AG09309 (cell line): ENCODE measurements at regions not wholly inside any gene's neighbourhood (a gene's known extent, or its start where the extent isn't known, plus 50 kb on each side); places are given as distances from the start of the nearest gene placed in this dataset.

Source experiments
- DNase-seq: peaks from one replicate; pipeline ENCODE4 v3.0.0-alpha.2; 2010; ENCODE audit warnings: low read depth
- H3K4me3 ChIP-seq: 2 replicates; pipeline ENCODE4 v1.5.1; 2011; ENCODE audit warnings: mild to moderate bottlenecking, low read depth, low read length, moderate library complexity; ENCODE audit not compliant: control insufficient read depth
- TF ChIP-seq, protein P1 (sequence below): IDR thresholded peaks from 2 replicates; pipeline ENCODE4 v1.5.1; 2011; ENCODE audit warnings: mild to moderate bottlenecking, low read depth, low read length, inconsistent platforms; ENCODE audit not compliant: insufficient read depth, control insufficient read depth; ENCODE audit errors: missing control alignments

DNA sequence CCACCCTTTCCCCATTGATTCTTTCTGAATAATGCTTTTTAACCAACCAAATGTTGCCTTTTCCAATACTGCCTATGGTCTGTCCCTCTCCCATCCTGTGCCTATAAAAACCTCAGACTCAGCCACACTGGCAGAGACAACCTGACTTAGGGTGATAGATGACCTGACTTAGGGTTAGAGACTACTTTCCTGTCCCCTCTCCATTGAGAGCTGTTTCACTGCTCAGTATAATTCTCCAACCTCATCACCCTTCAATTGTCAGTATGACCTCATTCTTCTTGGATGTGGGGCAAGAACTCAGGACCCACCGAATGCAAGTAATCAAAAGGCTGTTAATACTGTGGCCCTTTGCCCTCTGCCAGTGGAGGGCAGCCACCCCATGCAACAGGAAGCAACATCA lies 182.3 kb upstream of the STK17B start:
- TF ChIP-seq, protein P1, sequence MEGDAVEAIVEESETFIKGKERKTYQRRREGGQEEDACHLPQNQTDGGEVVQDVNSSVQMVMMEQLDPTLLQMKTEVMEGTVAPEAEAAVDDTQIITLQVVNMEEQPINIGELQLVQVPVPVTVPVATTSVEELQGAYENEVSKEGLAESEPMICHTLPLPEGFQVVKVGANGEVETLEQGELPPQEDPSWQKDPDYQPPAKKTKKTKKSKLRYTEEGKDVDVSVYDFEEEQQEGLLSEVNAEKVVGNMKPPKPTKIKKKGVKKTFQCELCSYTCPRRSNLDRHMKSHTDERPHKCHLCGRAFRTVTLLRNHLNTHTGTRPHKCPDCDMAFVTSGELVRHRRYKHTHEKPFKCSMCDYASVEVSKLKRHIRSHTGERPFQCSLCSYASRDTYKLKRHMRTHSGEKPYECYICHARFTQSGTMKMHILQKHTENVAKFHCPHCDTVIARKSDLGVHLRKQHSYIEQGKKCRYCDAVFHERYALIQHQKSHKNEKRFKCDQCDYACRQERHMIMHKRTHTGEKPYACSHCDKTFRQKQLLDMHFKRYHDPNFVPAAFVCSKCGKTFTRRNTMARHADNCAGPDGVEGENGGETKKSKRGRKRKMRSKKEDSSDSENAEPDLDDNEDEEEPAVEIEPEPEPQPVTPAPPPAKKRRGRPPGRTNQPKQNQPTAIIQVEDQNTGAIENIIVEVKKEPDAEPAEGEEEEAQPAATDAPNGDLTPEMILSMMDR = no peak

DNA sequence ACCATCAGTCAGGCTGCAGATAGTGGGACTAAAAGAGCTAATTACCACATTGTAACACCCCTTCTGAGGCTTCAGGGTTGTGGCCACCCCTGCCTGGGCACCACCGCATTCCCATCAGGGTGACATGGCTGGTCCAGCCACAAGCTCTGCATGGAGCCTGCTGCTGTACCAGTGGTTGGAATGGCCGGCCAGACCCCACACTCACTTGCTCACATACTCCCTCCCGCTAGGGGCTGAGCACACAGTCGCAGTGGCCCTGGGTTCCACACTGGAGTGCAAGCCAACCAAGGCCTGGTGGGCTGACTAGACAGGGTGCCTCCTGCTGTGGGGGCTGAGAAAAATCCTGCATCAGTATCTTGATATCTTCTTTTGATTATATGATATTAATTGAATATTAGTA lies 182.8 kb upstream of the STK17B start:
- TF ChIP-seq, protein P1 = no peak
- DNase-seq = no peak
- H3K4me3 ChIP-seq = no peak overlapping the region

More for the DNA sequence above, 182.3 kb upstream of the STK17B start:
- no peak for DNase-seq
- H3K4me3 ChIP-seq = no peak overlapping the region

DNA sequence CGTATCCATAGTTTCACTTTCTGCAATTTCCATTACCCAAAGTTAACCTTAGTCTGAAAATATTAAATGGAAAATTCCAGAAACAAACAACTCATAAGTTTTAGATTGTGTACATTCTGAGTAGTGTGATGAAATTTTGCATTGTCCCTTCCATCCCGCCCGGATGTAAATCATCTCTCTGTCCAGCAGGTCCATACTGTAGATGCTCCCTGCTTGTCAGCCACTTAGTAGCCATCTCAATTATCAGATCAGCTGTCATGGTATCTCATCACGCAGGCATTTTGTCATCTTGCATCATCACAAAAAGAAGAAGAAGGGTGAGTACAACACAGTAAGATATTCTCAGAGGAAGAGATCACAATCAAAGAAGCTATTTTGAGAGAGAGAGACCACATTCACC lies 185.0 kb upstream of the STK17B start:
- DNase-seq = no peak
- no peak overlapping the region for H3K4me3 ChIP-seq
- TF ChIP-seq, protein P1 = no peak

DNA sequence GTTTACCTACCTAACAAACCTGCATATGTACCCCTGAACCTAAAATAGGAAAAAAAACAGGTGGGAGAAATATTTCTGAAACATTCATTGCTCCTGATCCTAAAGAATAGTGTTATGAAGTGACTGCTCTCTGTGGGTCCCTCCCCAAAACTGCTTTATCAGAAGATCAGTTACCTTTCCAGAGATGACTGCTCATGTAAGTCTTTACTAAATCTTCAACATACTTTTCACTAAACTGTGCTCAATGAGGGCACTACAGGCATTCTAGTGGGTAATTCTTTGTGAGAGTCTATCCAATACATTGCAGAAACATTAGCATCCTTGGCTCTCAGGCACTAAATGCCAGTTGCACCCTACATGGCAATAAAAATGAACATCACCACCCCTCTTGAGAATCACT lies 189.3 kb upstream of the STK17B start:
- TF ChIP-seq, protein P1 = no peak
- no peak overlapping the region for H3K4me3 ChIP-seq
- DNase-seq = no peak

DNA sequence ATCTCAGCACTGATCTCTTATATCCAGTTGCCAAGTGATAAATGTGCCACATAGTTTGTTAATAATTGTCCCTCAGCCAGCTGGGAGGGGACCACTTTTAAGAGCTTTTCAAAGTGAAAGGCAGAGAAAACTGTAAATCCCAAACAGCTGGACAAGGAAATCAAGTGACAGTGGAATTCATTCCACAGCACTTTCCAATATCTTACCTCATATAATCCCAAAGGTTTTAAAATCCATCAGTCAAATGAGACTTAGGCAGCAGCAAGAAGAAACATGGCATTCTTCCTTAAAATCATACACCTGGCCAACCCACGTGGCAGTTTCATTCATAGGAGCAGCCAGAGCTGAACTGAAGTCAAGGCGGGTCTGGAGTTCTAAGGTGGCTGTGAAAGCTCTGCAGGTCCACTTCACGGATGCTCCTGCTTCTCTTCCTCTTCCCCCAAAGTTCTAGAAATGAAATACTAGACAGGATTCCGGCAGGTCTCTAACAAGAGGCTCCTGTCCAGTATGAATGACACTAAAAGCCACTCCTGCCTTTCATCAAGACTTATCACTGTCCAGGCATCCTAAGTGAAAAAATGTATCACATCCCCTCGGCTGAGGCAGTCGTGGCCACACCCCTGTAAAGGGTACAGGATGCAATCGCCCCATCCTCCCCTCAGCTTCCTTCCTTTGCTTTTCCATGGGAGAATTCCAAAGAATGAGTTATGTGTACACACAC lies 190.4 kb upstream of the STK17B start:
- no peak overlapping the region for H3K4me3 ChIP-seq

DNA sequence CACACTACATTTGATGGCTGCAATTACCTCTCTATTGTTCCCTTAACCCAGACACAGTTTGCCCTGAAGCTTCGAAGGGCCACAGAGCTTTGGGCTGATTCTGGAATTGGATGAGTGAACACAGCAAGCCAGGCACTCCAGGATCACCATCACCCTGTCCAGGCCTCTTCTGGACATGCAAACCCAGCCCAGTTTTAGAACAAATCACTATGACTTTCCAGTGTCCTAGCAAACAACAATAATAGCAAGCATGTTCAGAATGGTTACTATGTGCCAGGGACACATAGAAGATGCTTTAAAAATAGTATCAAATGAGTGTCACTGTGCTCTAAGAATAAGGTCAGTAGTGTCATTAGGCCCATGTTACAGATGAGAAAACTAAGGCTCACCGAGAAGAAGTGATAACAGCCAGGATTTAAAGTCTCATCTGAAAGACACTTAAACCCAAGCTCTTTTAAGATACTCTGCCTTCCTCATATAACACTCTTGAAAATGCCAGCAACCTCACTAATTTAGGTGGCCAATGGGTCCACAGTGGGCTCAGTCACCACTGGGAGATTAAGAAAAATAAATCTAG lies 191.7 kb upstream of the STK17B start:
- no peak for DNase-seq
- no peak overlapping the region for H3K4me3 ChIP-seq
- TF ChIP-seq, protein P1 = no peak

More for the DNA sequence above, 190.4 kb upstream of the STK17B start:
- TF ChIP-seq, protein P1 = no peak
- no peak for DNase-seq
